ENCODE measurements at regions not wholly inside any gene's neighbourhood (a gene's known extent, or its start where the extent isn't known, plus 50 kb on each side); places are given as distances from the start of the nearest gene placed in this dataset.

GRCh38 chr2:181170256-181170655 lies 189.9 kb downstream of the UBE2E3 start:
- DNase-seq (no peak), ATAC-seq (no peak)
- Histone ChIP-seq H3K4me3 (no peak overlapping the region), H3K27me3 (no peaks in the 10 kb centered on the region), H3K4me1 (no peaks in the 10 kb centered on the region), H3K9me3 (no peaks in the 10 kb centered on the region), H3K27ac (no peak overlapping the region), H3K36me3 (no peaks in the 10 kb centered on the region)
- no peak for TF ChIP-seq CTCF (IDR thresholded peaks at IDR 0.05)
- intact Hi-C loops (cut with DNase I), result no loop called here

GRCh38 chr2:181172676-181173075 lies 192.3 kb downstream of the UBE2E3 start:
- DNase-seq (no peak), ATAC-seq (no peak)
- intact Hi-C loops (cut with DNase I), result no loop called here
- Histone ChIP-seq H3K9me3 (no peaks in the 10 kb centered on the region), H3K27me3 (no peaks in the 10 kb centered on the region), H3K27ac (no peak overlapping the region), H3K4me3 (no peak overlapping the region), H3K4me1 (no peaks in the 10 kb centered on the region), H3K36me3 (no peaks in the 10 kb centered on the region)
- no peak for TF ChIP-seq CTCF (IDR thresholded peaks at IDR 0.05)

- Histone ChIP-seq H3K36me3 (no peaks in the 10 kb centered on the region), H3K27me3 (no peaks in the 10 kb centered on the region), H3K4me1 (no peaks in the 10 kb centered on the region), H3K27ac (no peak overlapping the region), H3K4me3 (no peak overlapping the region), H3K9me3 (no peaks in the 10 kb centered on the region)
- no peak for TF ChIP-seq CTCF (IDR thresholded peaks at IDR 0.05)
- intact Hi-C loops (cut with DNase I), result no loop called here
- peak in 2 of 4 donors; percentile 35 to 60 for DNase-seq
- no peak for ATAC-seq
Measured at GRCh38 chr2:181174611-181175580, 194.5 kb downstream of the UBE2E3 start.

- Histone ChIP-seq H3K4me3 (no peak overlapping the region), H3K27ac (no peak overlapping the region), H3K9me3 (no peaks in the 10 kb centered on the region), H3K36me3 (no peaks in the 10 kb centered on the region), H3K27me3 (no peaks in the 10 kb centered on the region), H3K4me1 (no peaks in the 10 kb centered on the region)
- DNase-seq (no peak), ATAC-seq (no peak)
- TF ChIP-seq CTCF (IDR thresholded peaks at IDR 0.05), result no peak
- intact Hi-C loops (cut with DNase I), result no loop called here
Measured at GRCh38 chr2:181176540-181176939, 196.1 kb downstream of the UBE2E3 start.

- Histone ChIP-seq H3K36me3 (no peaks in the 10 kb centered on the region), H3K27ac (no peak overlapping the region), H3K9me3 (no peaks in the 10 kb centered on the region), H3K4me1 (no peaks in the 10 kb centered on the region), H3K4me3 (no peak overlapping the region), H3K27me3 (no peaks in the 10 kb centered on the region)
- no peak for ATAC-seq
- no peak for TF ChIP-seq CTCF (IDR thresholded peaks at IDR 0.05)
- DNase-seq, result no peak
- intact Hi-C loops (cut with DNase I), result no loop called here
Measured at GRCh38 chr2:181177376-181177775, 197.0 kb downstream of the UBE2E3 start.
